Choroid plexus epithelial cell (primary cell): ENCODE measurements at regions not wholly inside any gene's neighbourhood (a gene's known extent, or its start where the extent isn't known, plus 50 kb on each side); places are given as distances from the start of the nearest gene placed in this dataset.

ENCODE experiments used
- DNase-seq: peaks from one replicate; pipeline ENCODE4 v3.0.0-alpha.2; 2010; ENCODE audit warnings: low read depth
- H3K4me3 ChIP-seq: 2 replicates; pipeline ENCODE4 v1.5.1; 2011; ENCODE audit warnings: low read depth, mild to moderate bottlenecking, control low read depth, low read length, moderate library complexity
- CTCF ChIP-seq: conservative IDR thresholded peaks from 2 replicates; pipeline ENCODE4 v1.5.1; 2011; ENCODE audit warnings: low read depth, mild to moderate bottlenecking, control low read depth, inconsistent platforms, low read length, moderate library complexity

- no peak overlapping the region for H3K4me3 ChIP-seq
- TF ChIP-seq CTCF, result no peak
- DNase-seq, result no peak
Measured at GRCh38 chr13:30034458-30034795, 184.0 kb upstream of the UBL3 start.

- DNase-seq, result peak; percentile 39
- no peak overlapping the region for H3K4me3 ChIP-seq
Measured at GRCh38 chr13:30033681-30034457, 183.5 kb upstream of the UBL3 start.

GRCh38 chr13:30032263-30032662 lies 181.8 kb upstream of the UBL3 start:
- no peak for DNase-seq
- no peak overlapping the region for H3K4me3 ChIP-seq
- TF ChIP-seq CTCF, result no peak

More at GRCh38 chr13:30033681-30034457, 183.5 kb upstream of the UBL3 start:
- TF ChIP-seq CTCF, result no peak

GRCh38 chr13:30031488-30031887 lies 181.1 kb upstream of the UBL3 start:
- no peak overlapping the region for H3K4me3 ChIP-seq
- no peak for TF ChIP-seq CTCF
- DNase-seq, result no peak

GRCh38 chr13:30030141-30030750 lies 179.8 kb upstream of the UBL3 start:
- TF ChIP-seq CTCF, result no peak
- no peak overlapping the region for H3K4me3 ChIP-seq
- no peak for DNase-seq

- no peak for TF ChIP-seq CTCF
- no peak overlapping the region for H3K4me3 ChIP-seq
- peak; percentile 44 for DNase-seq
Measured at GRCh38 chr13:30027569-30028455, 177.4 kb upstream of the UBL3 start.
